ENCODE measurements at regions not wholly inside any gene's neighbourhood (a gene's known extent, or its start where the extent isn't known, plus 50 kb on each side); places are given as distances from the start of the nearest gene placed in this dataset.
A peak's percentile ranks its signal among the peaks of the same experiment; 100 is the strongest.

DNA sequence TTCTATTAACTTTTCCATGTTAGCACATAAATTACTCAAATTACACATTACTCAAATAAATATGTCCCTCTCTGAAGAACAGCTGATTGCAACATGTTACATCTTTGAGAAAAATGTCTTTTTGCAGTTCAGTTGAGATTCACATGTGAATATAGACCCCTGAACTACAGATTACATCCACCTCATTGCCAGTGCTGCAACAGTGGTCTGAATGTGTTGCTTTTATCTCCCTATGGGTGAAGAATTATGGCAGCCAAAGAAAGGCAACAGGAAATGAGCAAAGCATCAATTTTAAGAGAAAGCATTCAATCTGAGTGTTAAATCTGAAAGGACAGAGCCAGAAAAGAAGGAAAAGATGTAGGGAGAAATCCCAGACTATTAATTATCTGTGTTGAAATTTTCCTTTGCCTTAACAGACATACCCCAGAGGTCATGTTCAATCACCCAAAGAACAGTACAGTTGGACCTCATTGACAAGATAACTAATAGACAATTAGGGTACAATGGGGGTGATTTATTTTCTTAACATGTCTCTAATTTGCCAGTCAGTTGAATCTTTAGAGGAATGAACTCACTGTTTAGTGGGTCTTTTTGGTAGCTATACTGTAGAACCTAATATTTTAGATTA, 620.2 kb downstream of the CPS1 start:
- H3K4me3 ChIP-seq (replicated peaks in 1 of 4; ENCODE audit: control extremely low read depth in 1 of 4, insufficient read depth in 1 of 4, low read depth in 3 of 4, low read length in 4 of 4): no peak overlapping the region
- H3K27ac ChIP-seq (ENCODE audit: insufficient read depth, low read length): no peak overlapping the region
- TF ChIP-seq EZH2 (IDR thresholded peaks at IDR 0.05; ENCODE audit: low read length, missing control alignments): no peak
- no peak for TF ChIP-seq CTCF (conservative IDR thresholded peaks at IDR 0.05 in 1 of 2, IDR thresholded peaks at IDR 0.05 in 1 of 2; ENCODE audit: low read depth in 1 of 2, low read length in 2 of 2)
- DNase-seq (ENCODE audit: low read depth in 2 of 2): no peak
- H3K36me3 ChIP-seq (ENCODE audit: control insufficient read depth, insufficient read depth, low read length): no peaks in the 10 kb centered on the region
- H3K4me2 ChIP-seq (ENCODE audit: extremely low read depth, insufficient read depth, low read length): no peak overlapping the region
- H4K20me1 ChIP-seq (ENCODE audit: control insufficient read depth, extremely low read depth, insufficient read depth, low read length): no peaks in the 10 kb centered on the region
- H3K27me3 ChIP-seq (ENCODE audit: control insufficient read depth, insufficient read depth, low read length): no peaks in the 10 kb centered on the region
- H3K4me1 ChIP-seq (ENCODE audit: control insufficient read depth, extremely low read depth, insufficient read depth, low read length): no peaks in the 10 kb centered on the region
- no peak overlapping the region for H3K9ac ChIP-seq (ENCODE audit: insufficient read depth, low read length)
- no peaks in the 10 kb centered on the region for H3K9me3 ChIP-seq (ENCODE audit: control insufficient read depth, insufficient read depth, low read depth, low read length)
- H2AFZ ChIP-seq (ENCODE audit: low read length): no peak overlapping the region
- no peaks in the 10 kb centered on the region for H3K79me2 ChIP-seq (ENCODE audit: control insufficient read depth, insufficient read depth, low read length)

GRCh38 chr2:211181626-211182025, 625.2 kb downstream of the CPS1 start:
- H4K20me1 ChIP-seq (ENCODE audit: control insufficient read depth, extremely low read depth, insufficient read depth, low read length): no peaks in the 10 kb centered on the region
- H2AFZ ChIP-seq (ENCODE audit: low read length): no peak overlapping the region
- H3K27ac ChIP-seq (ENCODE audit: insufficient read depth, low read length): no peak overlapping the region
- peak in 1 of 2 donors; percentile 23 for DNase-seq (ENCODE audit: low read depth in 2 of 2)
- H3K9ac ChIP-seq (ENCODE audit: insufficient read depth, low read length): no peak overlapping the region
- H3K9me3 ChIP-seq (ENCODE audit: control insufficient read depth, insufficient read depth, low read depth, low read length): no peaks in the 10 kb centered on the region
- H3K4me2 ChIP-seq (ENCODE audit: extremely low read depth, insufficient read depth, low read length): no peak overlapping the region
- H3K27me3 ChIP-seq (ENCODE audit: control insufficient read depth, insufficient read depth, low read length): no peaks in the 10 kb centered on the region
- H3K4me1 ChIP-seq (ENCODE audit: control insufficient read depth, extremely low read depth, insufficient read depth, low read length): no peaks in the 10 kb centered on the region
- H3K79me2 ChIP-seq (ENCODE audit: control insufficient read depth, insufficient read depth, low read length): no peaks in the 10 kb centered on the region
- TF ChIP-seq EZH2 (IDR thresholded peaks at IDR 0.05; ENCODE audit: low read length, missing control alignments) (no peak), CTCF (conservative IDR thresholded peaks at IDR 0.05 in 1 of 2, IDR thresholded peaks at IDR 0.05 in 1 of 2; ENCODE audit: low read depth in 1 of 2, low read length in 2 of 2) (no peak)
- no peak overlapping the region for H3K4me3 ChIP-seq (replicated peaks in 1 of 4; ENCODE audit: control extremely low read depth in 1 of 4, insufficient read depth in 1 of 4, low read depth in 3 of 4, low read length in 4 of 4)
- H3K36me3 ChIP-seq (ENCODE audit: control insufficient read depth, insufficient read depth, low read length): no peaks in the 10 kb centered on the region

DNA sequence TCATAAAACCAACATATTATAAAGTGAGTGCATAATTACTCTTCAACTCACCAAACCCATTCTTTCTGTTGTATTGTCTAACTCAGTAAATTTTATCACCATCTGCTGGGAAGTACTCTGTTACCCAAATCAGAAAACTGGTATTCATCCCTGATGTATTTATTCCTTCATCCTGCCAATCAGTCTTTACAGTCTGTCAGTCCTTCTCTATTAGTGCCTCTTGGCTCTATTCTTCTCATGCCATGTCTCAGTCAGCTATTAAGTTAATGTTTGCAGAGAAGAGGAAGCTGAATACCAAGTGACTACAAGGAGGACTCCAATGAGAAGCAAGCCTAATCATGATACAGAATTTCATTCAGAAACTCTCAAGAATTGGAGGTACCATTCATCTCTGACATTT, 631.2 kb downstream of the CPS1 start:
- no peaks in the 10 kb centered on the region for H3K36me3 ChIP-seq (ENCODE audit: control insufficient read depth, insufficient read depth, low read length)
- H4K20me1 ChIP-seq (ENCODE audit: control insufficient read depth, extremely low read depth, insufficient read depth, low read length): no peaks in the 10 kb centered on the region
- H3K4me1 ChIP-seq (ENCODE audit: control insufficient read depth, extremely low read depth, insufficient read depth, low read length): no peaks in the 10 kb centered on the region
- H3K27ac ChIP-seq (ENCODE audit: insufficient read depth, low read length): no peak overlapping the region
- DNase-seq (ENCODE audit: low read depth in 2 of 2): no peak
- no peak overlapping the region for H3K4me3 ChIP-seq (replicated peaks in 1 of 4; ENCODE audit: control extremely low read depth in 1 of 4, insufficient read depth in 1 of 4, low read depth in 3 of 4, low read length in 4 of 4)
- no peaks in the 10 kb centered on the region for H3K79me2 ChIP-seq (ENCODE audit: control insufficient read depth, insufficient read depth, low read length)
- H3K9me3 ChIP-seq (ENCODE audit: control insufficient read depth, insufficient read depth, low read depth, low read length): no peaks in the 10 kb centered on the region
- TF ChIP-seq EZH2 (IDR thresholded peaks at IDR 0.05; ENCODE audit: low read length, missing control alignments): no peak
- TF ChIP-seq CTCF (conservative IDR thresholded peaks at IDR 0.05 in 1 of 2, IDR thresholded peaks at IDR 0.05 in 1 of 2; ENCODE audit: low read depth in 1 of 2, low read length in 2 of 2): no peak
- no peak overlapping the region for H3K9ac ChIP-seq (ENCODE audit: insufficient read depth, low read length)
- no peaks in the 10 kb centered on the region for H3K27me3 ChIP-seq (ENCODE audit: control insufficient read depth, insufficient read depth, low read length)
- H2AFZ ChIP-seq (ENCODE audit: low read length): no peak overlapping the region
- H3K4me2 ChIP-seq (ENCODE audit: extremely low read depth, insufficient read depth, low read length): no peak overlapping the region
